Neural cell (in vitro differentiated cells): ENCODE measurements at regions not wholly inside any gene's neighbourhood (a gene's known extent, or its start where the extent isn't known, plus 50 kb on each side); places are given as distances from the start of the nearest gene placed in this dataset.

Source experiments
- H2AFZ ChIP-seq: fragments of 200-600, 300-800 bp; sonication (generic), shearing (Covaris generic); 2 replicates; pipeline ENCODE4 v1.6.0; 2014; ENCODE audit warnings: low read depth, mild to moderate bottlenecking, antibody characterized with exemption, low read length, moderate library complexity
- H3F3A ChIP-seq: fragments of 200-600 bp; shearing (Covaris generic); 2 replicates; pipeline ENCODE4 v1.6.1; 2016; ENCODE audit warnings: mild to moderate bottlenecking, moderate library complexity, mixed read lengths, antibody characterized with exemption, low read length; ENCODE audit not compliant: insufficient read depth, poor library complexity, severe bottlenecking
- H3K27ac ChIP-seq: fragments of 200-600, 300-800 bp; sonication (generic), shearing (Covaris generic); 2 replicates; pipeline ENCODE4 v1.5.1; 2014; ENCODE audit warnings: mild to moderate bottlenecking, low read length, moderate library complexity
- H3K27me3 ChIP-seq: fragments of 300-800, 200-600 bp; sonication (generic), shearing (Covaris generic); 2 replicates; pipeline ENCODE4 v1.6.0; 2014; ENCODE audit warnings: mild to moderate bottlenecking, low read depth, low read length, moderate library complexity; ENCODE audit not compliant: insufficient read depth
- H3K36me3 ChIP-seq: fragments of 300-800, 200-600 bp; sonication (generic), shearing (Covaris generic); 2 replicates; pipeline ENCODE4 v1.5.1; 2014; ENCODE audit warnings: mild to moderate bottlenecking, antibody characterized with exemption, low read length, moderate library complexity; ENCODE audit not compliant: insufficient read depth
- H3K4me2 ChIP-seq: fragments of 300-800, 200-600 bp; sonication (generic), shearing (Covaris generic); 2 replicates; pipeline ENCODE4 v1.6.0; 2014; ENCODE audit warnings: mild to moderate bottlenecking, low read length
- H3K4me3 ChIP-seq: fragments of 300-800, 200-600 bp; sonication (generic), shearing (Covaris generic); 2 replicates; pipeline ENCODE4 v1.5.1; 2014; ENCODE audit warnings: mild to moderate bottlenecking, low read length, moderate library complexity
- H3K79me2 ChIP-seq: fragments of 200-600 bp; shearing (Covaris generic); replicated peaks from 2 replicates; pipeline ENCODE4 v1.6.0; 2014; ENCODE audit warnings: mild to moderate bottlenecking, low read length, moderate library complexity; ENCODE audit not compliant: insufficient read depth
- H3K9ac ChIP-seq: fragments of 300-800, 200-600 bp; sonication (generic), shearing (Covaris generic); 2 replicates; pipeline ENCODE4 v1.6.1; 2016; ENCODE audit warnings: mild to moderate bottlenecking, low read length, mixed read lengths
- H3K9me2 ChIP-seq: fragments of 200-600 bp; shearing (Covaris generic); 2 replicates; pipeline ENCODE4 v1.6.1; 2016; ENCODE audit warnings: mild to moderate bottlenecking, low read length, mixed read lengths; ENCODE audit not compliant: insufficient read depth
- H3K9me3 ChIP-seq: fragments of 200-600, 300-800 bp; sonication (generic), shearing (Covaris generic); 2 replicates; pipeline ENCODE4 v1.6.1; 2016; ENCODE audit warnings: mild to moderate bottlenecking, mixed run types, low read length, moderate library complexity, mixed read lengths
- H4K20me1 ChIP-seq: fragments of 200-600 bp; shearing (Covaris generic); 2 replicates; pipeline ENCODE4 v1.6.1; 2016; ENCODE audit warnings: mild to moderate bottlenecking, mixed run types; ENCODE audit not compliant: insufficient read depth
- EP300 ChIP-seq: fragments of 450-650 bp; conservative IDR thresholded peaks from 2 replicates; pipeline ENCODE4 v1.6.1; 2014; ENCODE audit warnings: antibody characterized with exemption, mild to moderate bottlenecking, moderate library complexity; ENCODE audit not compliant: poor library complexity, severe bottlenecking
- EZH2 ChIP-seq: fragments of 200-600, 300-800 bp; shearing (Covaris generic), sonication (generic); IDR thresholded peaks from 2 replicates; pipeline ENCODE4 v1.6.1; 2014; ENCODE audit warnings: antibody characterized with exemption, low read length, borderline replicate concordance, mild to moderate bottlenecking; ENCODE audit not compliant: insufficient read depth, poor library complexity, severe bottlenecking
- MXI1 ChIP-seq: fragments of 450-650 bp; conservative IDR thresholded peaks from 2 replicates; pipeline ENCODE4 v1.6.1; 2014; ENCODE audit warnings: antibody characterized with exemption, mild to moderate bottlenecking; ENCODE audit not compliant: poor library complexity, severe bottlenecking
- POLR2AphosphoS5 ChIP-seq: IDR thresholded peaks from 2 replicates; pipeline ENCODE4 v1.6.1; 2012
- RAD21 ChIP-seq: fragments of 450-650 bp; conservative IDR thresholded peaks from 2 replicates; pipeline ENCODE4 v1.6.1; 2014; ENCODE audit warnings: antibody characterized with exemption, mild to moderate bottlenecking, moderate library complexity
- SMC3 ChIP-seq: fragments of 450-650 bp; conservative IDR thresholded peaks from 2 replicates; pipeline ENCODE4 v1.6.1; 2014; ENCODE audit warnings: antibody characterized with exemption, mild to moderate bottlenecking, moderate library complexity; ENCODE audit not compliant: poor library complexity
- TAF1 ChIP-seq: IDR thresholded peaks from 2 replicates; pipeline ENCODE4 v1.6.1; 2012; ENCODE audit warnings: low read depth
- TF ChIP-seq, protein P1 (sequence below): fragments of 450-650 bp; IDR thresholded peaks from 2 replicates; pipeline ENCODE4 v1.5.1; 2014; ENCODE audit warnings: antibody characterized with exemption, mild to moderate bottlenecking, moderate library complexity; ENCODE audit not compliant: poor library complexity, severe bottlenecking
- TF ChIP-seq, protein P2 (sequence below): IDR thresholded peaks from 2 replicates; pipeline ENCODE4 v1.6.1; 2012; ENCODE audit warnings: borderline replicate concordance

DNA sequence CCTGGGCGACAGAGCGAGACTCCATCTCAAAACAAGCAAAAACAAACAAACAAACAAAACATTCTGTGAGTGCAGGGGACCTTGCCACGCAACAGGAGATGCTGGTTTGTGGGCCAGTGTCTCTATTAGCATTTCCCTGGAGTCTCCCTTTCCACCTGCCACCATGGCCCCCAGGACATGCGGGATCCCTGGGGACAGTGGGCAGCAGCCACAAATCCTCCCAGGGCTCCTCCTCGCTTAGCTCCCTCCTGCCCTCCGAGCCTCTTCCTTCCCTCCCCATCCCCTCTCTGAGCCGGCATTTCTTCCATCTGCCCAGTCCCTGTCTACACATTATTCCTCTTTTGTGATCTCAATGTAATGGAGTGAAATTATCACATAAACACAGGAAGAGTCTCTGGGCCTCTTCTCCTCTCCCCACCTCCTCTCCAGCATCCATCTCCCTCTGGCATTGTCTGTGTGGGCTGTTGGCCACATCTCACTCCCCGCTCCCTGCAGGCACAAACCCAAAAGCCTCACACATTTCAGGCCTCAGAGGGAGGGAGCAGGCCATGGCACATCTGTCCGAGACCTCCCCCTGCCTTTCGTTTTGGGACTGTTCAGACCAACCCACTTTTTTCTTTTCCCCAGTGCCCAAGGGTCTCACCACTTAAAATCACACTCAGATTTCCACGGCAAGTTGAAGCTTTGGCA is 144.3 kb downstream of the MIS18A start:
- TF ChIP-seq EP300 (no peak), MXI1 (no peak), SMC3 (no peak), TAF1 (no peak), EZH2 (no peak), POLR2AphosphoS5 (no peak), RAD21 (no peak)
- TF ChIP-seq, protein P1, sequence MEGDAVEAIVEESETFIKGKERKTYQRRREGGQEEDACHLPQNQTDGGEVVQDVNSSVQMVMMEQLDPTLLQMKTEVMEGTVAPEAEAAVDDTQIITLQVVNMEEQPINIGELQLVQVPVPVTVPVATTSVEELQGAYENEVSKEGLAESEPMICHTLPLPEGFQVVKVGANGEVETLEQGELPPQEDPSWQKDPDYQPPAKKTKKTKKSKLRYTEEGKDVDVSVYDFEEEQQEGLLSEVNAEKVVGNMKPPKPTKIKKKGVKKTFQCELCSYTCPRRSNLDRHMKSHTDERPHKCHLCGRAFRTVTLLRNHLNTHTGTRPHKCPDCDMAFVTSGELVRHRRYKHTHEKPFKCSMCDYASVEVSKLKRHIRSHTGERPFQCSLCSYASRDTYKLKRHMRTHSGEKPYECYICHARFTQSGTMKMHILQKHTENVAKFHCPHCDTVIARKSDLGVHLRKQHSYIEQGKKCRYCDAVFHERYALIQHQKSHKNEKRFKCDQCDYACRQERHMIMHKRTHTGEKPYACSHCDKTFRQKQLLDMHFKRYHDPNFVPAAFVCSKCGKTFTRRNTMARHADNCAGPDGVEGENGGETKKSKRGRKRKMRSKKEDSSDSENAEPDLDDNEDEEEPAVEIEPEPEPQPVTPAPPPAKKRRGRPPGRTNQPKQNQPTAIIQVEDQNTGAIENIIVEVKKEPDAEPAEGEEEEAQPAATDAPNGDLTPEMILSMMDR, result no peak
- TF ChIP-seq, protein P2, sequence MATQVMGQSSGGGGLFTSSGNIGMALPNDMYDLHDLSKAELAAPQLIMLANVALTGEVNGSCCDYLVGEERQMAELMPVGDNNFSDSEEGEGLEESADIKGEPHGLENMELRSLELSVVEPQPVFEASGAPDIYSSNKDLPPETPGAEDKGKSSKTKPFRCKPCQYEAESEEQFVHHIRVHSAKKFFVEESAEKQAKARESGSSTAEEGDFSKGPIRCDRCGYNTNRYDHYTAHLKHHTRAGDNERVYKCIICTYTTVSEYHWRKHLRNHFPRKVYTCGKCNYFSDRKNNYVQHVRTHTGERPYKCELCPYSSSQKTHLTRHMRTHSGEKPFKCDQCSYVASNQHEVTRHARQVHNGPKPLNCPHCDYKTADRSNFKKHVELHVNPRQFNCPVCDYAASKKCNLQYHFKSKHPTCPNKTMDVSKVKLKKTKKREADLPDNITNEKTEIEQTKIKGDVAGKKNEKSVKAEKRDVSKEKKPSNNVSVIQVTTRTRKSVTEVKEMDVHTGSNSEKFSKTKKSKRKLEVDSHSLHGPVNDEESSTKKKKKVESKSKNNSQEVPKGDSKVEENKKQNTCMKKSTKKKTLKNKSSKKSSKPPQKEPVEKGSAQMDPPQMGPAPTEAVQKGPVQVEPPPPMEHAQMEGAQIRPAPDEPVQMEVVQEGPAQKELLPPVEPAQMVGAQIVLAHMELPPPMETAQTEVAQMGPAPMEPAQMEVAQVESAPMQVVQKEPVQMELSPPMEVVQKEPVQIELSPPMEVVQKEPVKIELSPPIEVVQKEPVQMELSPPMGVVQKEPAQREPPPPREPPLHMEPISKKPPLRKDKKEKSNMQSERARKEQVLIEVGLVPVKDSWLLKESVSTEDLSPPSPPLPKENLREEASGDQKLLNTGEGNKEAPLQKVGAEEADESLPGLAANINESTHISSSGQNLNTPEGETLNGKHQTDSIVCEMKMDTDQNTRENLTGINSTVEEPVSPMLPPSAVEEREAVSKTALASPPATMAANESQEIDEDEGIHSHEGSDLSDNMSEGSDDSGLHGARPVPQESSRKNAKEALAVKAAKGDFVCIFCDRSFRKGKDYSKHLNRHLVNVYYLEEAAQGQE, result no peak
- Histone ChIP-seq H3K9ac (no peak overlapping the region), H3K36me3 (no peaks in the 10 kb centered on the region), H4K20me1 (no peaks in the 10 kb centered on the region), H3K4me2 (no peak overlapping the region), H3K27me3 (no peaks in the 10 kb centered on the region), H3F3A (no peaks in the 10 kb centered on the region), H3K4me3 (no peak overlapping the region), H3K27ac (no peak overlapping the region), H3K9me3 (no peaks in the 10 kb centered on the region), H3K79me2 (no peaks in the 10 kb centered on the region), H2AFZ (no peak overlapping the region), H3K9me2 (no peaks in the 10 kb centered on the region)

DNA sequence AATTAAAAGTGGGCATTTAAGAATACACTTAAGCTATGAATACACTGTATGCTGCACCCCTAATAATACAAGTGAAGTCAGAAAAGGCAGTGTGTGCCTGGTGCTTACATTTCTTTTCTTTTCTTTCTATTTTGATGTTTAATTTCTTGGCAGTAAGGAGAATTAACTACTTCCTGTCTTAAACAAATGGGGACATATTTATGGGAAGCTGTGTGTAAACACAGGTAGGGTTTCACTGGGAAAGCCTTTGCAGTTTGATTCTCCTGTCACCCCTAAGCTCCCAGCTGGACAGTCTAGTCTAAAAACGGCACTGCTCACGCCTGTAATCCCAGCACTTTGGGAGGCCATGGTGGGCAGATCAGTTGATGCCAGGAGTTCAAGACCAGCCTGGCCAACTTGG is 146.0 kb downstream of the MIS18A start:
- TF ChIP-seq MXI1 (no peak), TAF1 (no peak), EP300 (no peak), POLR2AphosphoS5 (no peak), RAD21 (no peak), SMC3 (no peak), EZH2 (no peak)
- TF ChIP-seq, protein P1, result no peak
- TF ChIP-seq, protein P2, result no peak
- Histone ChIP-seq H3K4me2 (no peak overlapping the region), H3K9ac (no peak overlapping the region), H3K27ac (no peak overlapping the region), H3K36me3 (no peaks in the 10 kb centered on the region), H3K27me3 (no peaks in the 10 kb centered on the region), H3K9me3 (no peaks in the 10 kb centered on the region), H3K4me3 (no peak overlapping the region), H4K20me1 (no peaks in the 10 kb centered on the region), H2AFZ (no peak overlapping the region), H3K79me2 (no peaks in the 10 kb centered on the region), H3K9me2 (no peaks in the 10 kb centered on the region), H3F3A (no peaks in the 10 kb centered on the region)
